K562 (cell line): ENCODE measurements at regions not wholly inside any gene's neighbourhood (a gene's known extent, or its start where the extent isn't known, plus 50 kb on each side); places are given as distances from the start of the nearest gene placed in this dataset.

Experiments
- NFE2 ChIP-seq: IDR thresholded peaks from 2 replicates; pipeline ENCODE4 v1.6.1; 2014; ENCODE audit warnings: antibody characterized with exemption, low read depth
- POLR2A ChIP-seq: fragments of 450-650 bp; conservative IDR thresholded peaks from 2 replicates; pipeline ENCODE4 v1.6.1; 2016
- REST ChIP-seq, 2 experiments: fragments of 450-650 bp; formaldehyde crosslinking in 1 of 2; IDR thresholded peaks; 2 replicates each; pipeline versions ENCODE4 v1.4.0 to v1.6.1; 2014 to 2020; ENCODE audit warnings: mild to moderate bottlenecking in 2 of 2, borderline replicate concordance in 1 of 2, low read depth in 1 of 2
- RNF2 ChIP-seq: sonication (generic); IDR thresholded peaks from 2 replicates; pipeline ENCODE4 v1.6.1; 2016
- SIRT6 ChIP-seq: IDR thresholded peaks from one replicate; pipeline ENCODE4 v1.6.1; 2012; ENCODE audit warnings: low read depth, mild to moderate bottlenecking, control low read depth, inconsistent platforms, low read length, moderate library complexity

GRCh38 chr12:42812871-42813270 lies 223.3 kb upstream of the PRICKLE1 start (continued):
- TF ChIP-seq NFE2 = no peak
- TF ChIP-seq REST (IDR thresholded peaks at IDR 0.05; ENCODE audit: borderline replicate concordance) = no peak
- TF ChIP-seq REST (CRISPR knock-in tag; IDR thresholded peaks at IDR 0.05; ENCODE audit: low read depth) = no peak
- TF ChIP-seq RNF2 = no peak
- TF ChIP-seq SIRT6 = no peak
- no peak for TF ChIP-seq POLR2A
